Epithelial cell of proximal tubule (primary cell): ENCODE measurements at regions not wholly inside any gene's neighbourhood (a gene's known extent, or its start where the extent isn't known, plus 50 kb on each side); places are given as distances from the start of the nearest gene placed in this dataset.

Experiments used
- DNase-seq: peaks from one replicate; pipeline ENCODE4 v3.0.0-alpha.2; 2011; ENCODE audit warnings: low read depth
- H3K4me3 ChIP-seq: 2 replicates; pipeline ENCODE4 v1.5.1; 2011; ENCODE audit warnings: low read depth, mild to moderate bottlenecking, low read length
- TF ChIP-seq, protein P1 (sequence below): conservative IDR thresholded peaks from 2 replicates; pipeline ENCODE4 v1.5.1; 2012; ENCODE audit warnings: low read depth, mild to moderate bottlenecking, low read length

DNA sequence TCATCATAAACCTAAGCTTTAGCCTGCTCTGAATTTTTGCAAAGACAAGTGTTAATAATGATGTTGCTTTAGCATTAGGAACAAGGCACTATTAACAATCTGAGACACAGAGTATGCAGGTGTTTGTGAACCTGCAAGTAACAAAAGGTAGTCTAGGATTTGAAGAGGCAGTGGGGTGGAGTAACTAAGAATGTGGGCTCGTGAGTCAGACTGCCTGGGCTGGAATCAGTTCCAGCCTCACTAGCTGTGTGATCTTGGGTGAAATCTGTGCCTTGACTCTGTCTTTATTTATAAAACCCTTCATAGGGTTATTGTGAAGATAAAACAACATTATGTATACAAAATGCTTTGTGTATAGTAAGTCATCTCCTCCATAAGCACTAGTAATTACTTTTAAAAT is 610.6 kb upstream of the CFAP20DC start:
- DNase-seq, result no peak
- TF ChIP-seq, protein P1, sequence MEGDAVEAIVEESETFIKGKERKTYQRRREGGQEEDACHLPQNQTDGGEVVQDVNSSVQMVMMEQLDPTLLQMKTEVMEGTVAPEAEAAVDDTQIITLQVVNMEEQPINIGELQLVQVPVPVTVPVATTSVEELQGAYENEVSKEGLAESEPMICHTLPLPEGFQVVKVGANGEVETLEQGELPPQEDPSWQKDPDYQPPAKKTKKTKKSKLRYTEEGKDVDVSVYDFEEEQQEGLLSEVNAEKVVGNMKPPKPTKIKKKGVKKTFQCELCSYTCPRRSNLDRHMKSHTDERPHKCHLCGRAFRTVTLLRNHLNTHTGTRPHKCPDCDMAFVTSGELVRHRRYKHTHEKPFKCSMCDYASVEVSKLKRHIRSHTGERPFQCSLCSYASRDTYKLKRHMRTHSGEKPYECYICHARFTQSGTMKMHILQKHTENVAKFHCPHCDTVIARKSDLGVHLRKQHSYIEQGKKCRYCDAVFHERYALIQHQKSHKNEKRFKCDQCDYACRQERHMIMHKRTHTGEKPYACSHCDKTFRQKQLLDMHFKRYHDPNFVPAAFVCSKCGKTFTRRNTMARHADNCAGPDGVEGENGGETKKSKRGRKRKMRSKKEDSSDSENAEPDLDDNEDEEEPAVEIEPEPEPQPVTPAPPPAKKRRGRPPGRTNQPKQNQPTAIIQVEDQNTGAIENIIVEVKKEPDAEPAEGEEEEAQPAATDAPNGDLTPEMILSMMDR, result no peak
- no peak overlapping the region for H3K4me3 ChIP-seq

DNA sequence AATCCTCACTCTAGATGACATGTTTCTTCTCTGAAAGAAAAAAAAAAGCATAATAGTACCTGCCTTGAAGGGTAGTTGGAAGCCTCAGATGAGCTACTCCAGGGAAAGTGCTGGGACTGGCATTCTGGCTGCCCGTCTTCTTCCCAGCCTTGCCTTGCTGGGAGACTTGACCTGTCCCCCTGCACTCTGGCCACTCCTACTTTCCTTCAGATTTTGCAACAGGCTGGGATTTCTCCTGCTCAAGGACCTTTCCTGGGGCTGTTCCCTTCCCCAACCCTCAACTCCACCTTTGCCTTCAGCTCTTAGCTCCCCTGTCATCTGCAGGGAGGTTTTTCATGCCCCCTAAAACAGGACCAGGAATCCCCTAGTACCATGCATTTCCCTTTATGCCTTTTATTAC is 609.9 kb upstream of the CFAP20DC start:
- DNase-seq, result no peak
- TF ChIP-seq, protein P1, result no peak
- H3K4me3 ChIP-seq, result no peak overlapping the region

DNA sequence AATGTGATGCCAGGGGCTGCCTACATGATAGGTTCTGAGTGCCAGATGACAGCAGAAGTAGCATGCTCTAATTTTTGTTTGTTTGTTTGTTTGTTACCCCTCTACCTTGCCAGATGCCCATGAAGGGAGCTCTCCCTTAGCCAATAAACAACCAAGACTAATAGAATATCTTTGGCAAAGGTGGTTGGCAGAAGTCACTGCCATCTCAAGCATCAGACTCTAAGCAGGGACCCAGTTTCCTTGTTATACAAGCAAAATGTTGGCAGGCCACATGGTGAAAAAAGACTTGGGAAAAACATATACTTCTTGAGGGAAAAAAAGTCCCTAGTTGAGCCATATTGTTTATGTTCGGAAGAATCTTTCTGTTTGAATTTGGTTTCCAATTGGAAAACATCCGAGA is 609.0 kb upstream of the CFAP20DC start:
- no peak overlapping the region for H3K4me3 ChIP-seq
- no peak for DNase-seq
- TF ChIP-seq, protein P1, result no peak

DNA sequence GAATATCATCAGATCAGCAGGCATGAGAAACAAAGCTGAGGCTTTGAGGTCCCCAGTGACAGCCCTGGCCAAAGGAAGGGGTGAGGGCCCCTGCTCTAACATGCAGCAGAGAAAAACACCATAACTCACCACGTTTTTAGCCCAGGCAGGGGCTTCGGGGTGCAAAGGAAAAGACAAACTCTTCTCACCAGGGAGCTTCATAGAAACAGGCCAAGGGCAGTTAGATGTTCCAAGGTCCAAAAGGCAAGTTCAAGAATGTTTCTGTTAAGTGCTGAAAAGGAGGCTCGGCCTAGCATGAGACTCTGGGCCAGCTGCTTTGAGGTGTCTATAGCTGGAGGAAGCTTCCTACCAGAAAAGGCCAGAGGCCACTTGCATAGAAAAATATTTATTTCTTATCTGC is 608.4 kb upstream of the CFAP20DC start:
- DNase-seq, result no peak
- H3K4me3 ChIP-seq, result no peak overlapping the region
- TF ChIP-seq, protein P1, result no peak

DNA sequence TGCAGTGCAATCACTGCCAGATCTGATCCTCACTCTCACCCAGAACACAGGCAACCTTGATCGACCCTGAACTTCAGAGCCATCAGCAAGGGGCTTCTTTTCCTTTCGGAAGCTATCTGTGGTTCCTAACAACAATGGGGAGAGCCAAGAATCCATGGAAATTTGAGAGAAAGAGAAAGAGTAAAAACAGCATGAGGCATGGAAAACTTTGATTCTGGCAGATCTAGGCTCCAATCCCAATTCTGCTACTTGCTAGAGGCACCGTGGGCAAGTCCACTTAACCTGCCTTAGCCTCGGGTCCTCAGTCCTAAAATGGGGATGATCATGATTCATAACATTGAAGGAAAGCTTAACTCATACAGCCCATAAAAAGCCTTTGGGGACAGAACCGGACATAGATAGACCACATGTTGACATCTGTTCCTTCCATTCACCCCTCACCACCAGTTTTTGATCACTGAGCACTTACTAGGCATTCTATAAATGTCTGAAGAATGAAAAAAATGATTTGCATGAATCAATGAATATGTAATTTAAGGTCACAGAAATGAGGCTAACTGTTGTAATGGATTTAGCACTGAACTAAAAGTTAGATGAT is 605.7 kb upstream of the CFAP20DC start:
- no peak for DNase-seq
- TF ChIP-seq, protein P1, result no peak
- no peak overlapping the region for H3K4me3 ChIP-seq

DNA sequence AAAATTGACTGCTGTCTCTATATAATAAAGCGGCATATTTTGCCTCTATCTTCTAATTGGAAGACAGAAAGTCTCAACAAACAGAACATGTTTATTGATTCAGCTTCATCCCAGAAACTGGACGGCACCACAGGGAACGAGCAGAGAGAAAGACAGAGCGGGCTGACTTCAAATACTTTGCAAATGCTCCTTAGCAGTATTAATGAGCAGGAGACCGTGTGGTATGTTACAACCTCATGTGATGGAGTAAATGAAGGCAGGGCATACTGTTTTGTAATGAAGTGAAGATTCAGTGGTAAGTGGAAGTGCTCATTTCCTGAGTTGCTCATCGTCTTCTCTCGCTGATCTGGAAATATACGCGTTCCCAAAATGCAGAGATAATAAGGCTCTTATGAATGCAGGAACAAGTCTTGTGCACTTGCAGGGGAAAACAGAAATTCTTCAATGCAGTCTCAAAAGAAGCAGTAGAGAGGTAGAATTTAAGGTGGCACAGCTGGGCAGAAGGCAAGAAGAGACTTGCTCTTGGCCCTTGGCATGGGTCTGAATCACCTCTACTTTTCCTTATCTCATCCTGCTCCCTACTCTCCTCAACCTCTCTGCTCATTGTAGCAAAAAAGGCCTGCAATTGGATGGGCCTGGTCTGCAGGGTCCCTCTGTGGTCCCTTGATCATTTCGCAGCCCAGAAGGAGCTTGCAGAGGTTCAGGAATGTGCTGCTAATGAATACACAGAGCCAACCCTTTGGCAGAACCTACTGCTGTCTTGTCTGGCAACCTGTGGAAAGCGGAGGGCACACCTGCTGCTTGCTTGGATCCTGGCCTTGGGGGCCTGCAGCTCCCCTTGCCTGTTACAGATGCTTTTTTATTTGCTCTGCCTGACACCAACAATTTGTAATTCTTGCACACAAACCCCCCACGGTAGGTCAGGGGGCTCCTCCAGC is 604.9 kb upstream of the CFAP20DC start:
- TF ChIP-seq, protein P1, result no peak
- no peak overlapping the region for H3K4me3 ChIP-seq
- DNase-seq, result no peak
